Glomerular visceral epithelial cell (primary cell): ENCODE measurements at regions not wholly inside any gene's neighbourhood (a gene's known extent, or its start where the extent isn't known, plus 50 kb on each side); places are given as distances from the start of the nearest gene placed in this dataset.
"Not testable (repeated sequence)": the region's sequence is repeated elsewhere in the genome, so short reads cannot be mapped to it uniquely, and the experiment has no call there.

Source experiments
- DNase-seq: peaks from one replicate; pipeline ENCODE4 v3.0.0-alpha.2; 2016; ENCODE audit errors: extremely low spot score

DNA sequence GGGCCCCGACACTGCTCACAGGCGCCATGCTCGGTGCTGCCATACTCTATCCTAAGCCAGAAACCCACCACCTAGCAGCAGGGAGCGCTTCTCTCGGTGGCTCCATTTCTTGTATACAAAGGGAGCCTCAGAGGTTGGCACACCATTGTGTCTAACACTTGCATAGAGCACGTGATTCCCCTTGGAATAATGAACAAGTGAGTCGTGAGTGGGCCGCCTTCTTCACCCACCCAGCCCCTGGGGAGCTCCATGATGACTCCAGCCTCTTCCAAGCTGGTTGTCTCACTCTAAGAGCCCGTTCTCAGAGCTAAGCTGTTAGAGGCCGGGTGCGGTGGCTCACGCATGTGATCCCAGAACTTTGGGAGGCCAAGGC lies 82.3 kb upstream of the ZNF469 start:
- DNase-seq, result no peak

GRCh38 chr16:88301431-88301830 lies 81.3 kb upstream of the ZNF469 start:
- DNase-seq, result no peak

GRCh38 chr16:88301886-88302285 lies 80.9 kb upstream of the ZNF469 start:
- no peak for DNase-seq

DNA sequence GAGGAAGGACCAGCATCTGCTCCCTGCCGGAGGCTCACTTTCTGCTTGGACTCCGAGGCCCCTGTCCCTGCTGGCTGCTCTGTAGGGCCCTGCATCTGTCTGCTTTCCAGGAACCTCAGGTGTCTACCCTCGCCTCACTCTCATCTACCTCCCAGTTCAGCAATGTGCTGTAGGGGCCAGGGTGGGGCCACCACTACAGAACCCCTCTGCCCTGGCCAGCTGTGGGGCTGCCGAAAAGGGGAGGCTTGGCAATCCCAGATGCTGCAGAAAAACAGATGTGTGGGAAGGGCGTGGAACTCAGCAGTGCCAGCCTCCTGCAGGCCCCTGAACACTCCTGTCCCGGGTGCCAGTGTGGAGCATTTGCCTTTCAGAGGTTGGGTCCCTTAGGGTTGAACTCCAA lies 80.1 kb upstream of the ZNF469 start:
- no peak for DNase-seq

DNA sequence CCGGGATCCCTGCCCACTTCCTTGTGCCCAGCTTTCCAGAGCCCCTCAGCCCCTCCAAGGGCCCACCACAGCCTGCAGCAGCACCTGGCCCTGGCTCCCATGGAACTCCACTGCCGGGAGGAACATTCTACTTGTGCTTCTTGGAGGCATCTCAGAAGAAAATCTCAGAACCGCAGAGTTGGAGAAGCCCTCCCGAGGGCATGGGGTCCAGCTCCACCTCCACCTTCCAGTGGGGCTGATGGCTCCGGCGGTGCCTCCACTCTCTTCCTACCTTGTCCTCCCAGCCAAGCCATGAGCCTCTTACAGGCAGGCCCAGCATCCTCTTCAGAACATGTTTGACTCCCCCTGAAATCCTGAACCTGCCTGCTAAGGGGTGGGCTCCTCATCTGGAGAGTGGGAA lies 79.4 kb upstream of the ZNF469 start:
- DNase-seq, result no peak

- DNase-seq, result peak; percentile 70
These were observed 78.6 kb upstream of the ZNF469 start for GRCh38 chr16:88303890-88304819.

GRCh38 chr16:88305176-88305575 lies 77.6 kb upstream of the ZNF469 start:
- DNase-seq, result no peak

GRCh38 chr16:88306411-88306810 lies 76.3 kb upstream of the ZNF469 start:
- DNase-seq, result no peak

GRCh38 chr16:88306860-88307545 lies 75.8 kb upstream of the ZNF469 start:
- DNase-seq, result peak; percentile 72

DNA sequence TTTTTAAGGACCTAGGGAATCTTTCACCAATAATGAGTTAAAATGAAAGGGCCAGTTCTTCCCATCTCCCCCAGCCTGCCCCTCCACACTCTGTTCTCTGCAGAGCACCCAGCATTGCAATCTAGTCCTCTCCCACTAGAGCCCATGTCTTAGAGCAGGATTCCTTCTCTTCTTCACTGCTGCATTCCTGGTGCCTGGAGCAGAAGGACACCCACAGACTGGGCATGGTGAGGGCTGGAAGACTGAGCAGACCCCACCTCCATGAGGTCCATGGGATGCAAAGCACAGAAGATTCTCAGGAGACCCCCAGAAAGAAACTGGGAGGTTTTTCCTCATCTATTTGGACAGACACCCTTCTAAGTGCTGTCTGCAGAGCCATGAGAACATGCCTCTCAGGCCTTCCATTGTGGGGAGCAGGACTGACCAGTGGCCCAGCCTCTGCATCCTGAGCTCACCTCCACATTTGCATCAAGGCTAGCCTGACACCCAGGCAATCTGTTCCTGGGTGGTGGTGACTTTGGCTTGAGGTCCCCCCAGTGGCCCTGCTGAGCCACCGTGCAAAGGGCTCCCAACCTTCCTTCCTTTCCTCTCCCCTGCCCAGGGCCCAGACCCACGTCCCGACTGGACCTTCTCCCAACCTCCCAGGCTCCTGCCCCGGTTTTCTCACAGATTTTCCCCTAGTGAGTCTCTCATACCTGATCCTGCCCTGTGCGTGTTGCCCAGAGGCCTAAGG lies 74.2 kb upstream of the ZNF469 start:
- no peak for DNase-seq

GRCh38 chr16:88309174-88309907 lies 73.4 kb upstream of the ZNF469 start:
- DNase-seq, result no peak

DNA sequence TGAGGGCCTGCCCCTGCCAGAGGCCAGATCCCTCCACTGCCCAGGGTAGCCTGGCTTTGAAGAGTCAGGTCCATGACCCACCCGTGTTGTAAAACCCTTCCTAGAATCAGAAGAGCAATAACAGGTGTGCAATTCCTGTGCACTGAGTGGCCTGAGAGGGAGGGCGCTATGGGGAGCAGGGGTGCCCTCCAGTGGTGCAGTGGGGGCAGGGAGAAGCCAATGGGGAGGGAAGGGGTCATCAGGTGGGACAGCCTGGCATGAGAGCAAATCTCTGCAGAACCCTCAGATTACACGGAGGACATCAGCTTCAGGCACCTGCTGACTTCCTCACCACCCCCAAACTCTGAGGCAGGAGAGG lies 72.9 kb upstream of the ZNF469 start:
- no peak for DNase-seq

DNA sequence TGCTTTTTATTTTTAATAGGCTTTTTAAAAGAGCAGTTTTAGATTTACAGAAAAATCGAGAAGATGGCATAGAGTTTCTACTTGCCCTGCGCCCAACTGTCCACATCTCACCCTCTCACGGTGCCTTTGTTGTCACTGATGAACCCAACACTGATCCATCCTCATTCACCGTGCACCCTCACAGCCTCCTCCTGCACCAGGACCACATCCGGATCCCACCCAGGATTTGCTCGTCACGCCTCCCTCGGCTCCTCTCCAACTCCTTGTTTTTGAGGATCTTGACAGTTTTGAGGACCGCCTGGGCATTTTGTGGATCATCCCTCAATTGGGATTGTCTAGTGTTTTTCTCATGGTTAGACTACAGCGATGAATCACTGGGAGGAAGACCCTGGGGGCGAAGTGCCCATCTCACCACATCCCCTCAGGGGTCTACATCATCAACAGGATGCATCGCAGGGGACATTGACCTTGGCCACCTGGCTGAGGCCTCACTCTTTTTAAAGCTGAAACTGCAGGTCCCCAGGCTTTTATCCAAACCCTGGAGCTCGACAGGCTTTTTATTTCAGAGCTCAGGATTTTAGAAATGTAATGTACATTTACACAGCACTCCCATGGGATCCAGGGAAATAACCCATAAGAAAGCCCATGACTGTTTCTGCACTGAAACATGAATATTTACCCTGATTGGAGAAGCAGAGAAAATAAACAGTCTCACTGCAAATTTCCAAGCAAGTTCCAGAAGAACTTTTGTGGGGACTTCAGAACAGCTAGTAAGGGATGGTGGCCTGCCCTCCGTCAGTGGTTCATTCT lies 71.8 kb upstream of the ZNF469 start:
- no peak for DNase-seq

DNA sequence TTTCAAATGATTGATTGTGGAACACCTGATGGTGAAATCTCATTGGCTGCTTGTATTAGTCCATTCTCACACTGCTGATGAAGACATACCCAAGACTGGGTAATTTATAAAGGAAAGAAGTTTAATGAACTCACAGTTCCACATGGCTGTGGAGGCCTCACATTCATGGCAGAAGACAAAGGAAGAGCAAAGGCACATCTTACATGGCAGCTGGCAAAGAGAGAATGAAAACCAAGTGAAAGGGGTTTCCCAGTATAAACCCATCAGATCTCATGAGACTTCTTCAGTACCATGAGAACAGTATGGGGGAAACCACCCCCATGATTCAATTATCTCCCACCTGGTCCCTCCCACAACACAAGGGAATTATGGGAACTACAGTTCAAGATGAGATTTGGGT lies 70.9 kb upstream of the ZNF469 start:
- DNase-seq, result not testable (repeated sequence)

GRCh38 chr16:88312732-88313131 lies 70.0 kb upstream of the ZNF469 start:
- no peak for DNase-seq

DNA sequence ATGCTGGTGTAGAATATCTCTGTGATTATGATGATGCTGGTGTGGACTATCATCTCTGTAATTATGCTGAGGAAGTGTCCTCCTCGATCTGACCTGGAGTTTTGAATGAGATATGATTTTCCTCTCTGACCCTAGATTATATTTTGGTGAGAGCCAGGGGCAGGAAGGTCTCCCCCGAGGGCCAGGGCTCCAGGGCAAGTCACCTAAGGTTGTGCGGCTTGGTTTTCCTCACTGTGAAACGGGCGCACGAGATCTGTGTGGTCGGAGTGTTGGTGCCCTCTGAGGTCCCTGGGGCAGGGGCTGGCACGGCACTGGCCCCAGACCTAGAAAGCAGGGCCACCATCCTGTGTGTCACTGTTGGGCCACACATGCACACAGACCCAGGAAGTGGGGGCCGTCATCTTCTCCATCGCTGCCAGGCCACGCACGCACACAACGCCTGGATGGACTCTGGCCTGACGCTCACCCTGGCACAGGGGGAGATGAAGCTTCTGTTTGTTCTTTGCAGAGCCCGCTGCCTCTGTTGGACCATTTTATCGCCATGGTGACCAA lies 67.7 kb upstream of the ZNF469 start:
- DNase-seq, result no peak

DNA sequence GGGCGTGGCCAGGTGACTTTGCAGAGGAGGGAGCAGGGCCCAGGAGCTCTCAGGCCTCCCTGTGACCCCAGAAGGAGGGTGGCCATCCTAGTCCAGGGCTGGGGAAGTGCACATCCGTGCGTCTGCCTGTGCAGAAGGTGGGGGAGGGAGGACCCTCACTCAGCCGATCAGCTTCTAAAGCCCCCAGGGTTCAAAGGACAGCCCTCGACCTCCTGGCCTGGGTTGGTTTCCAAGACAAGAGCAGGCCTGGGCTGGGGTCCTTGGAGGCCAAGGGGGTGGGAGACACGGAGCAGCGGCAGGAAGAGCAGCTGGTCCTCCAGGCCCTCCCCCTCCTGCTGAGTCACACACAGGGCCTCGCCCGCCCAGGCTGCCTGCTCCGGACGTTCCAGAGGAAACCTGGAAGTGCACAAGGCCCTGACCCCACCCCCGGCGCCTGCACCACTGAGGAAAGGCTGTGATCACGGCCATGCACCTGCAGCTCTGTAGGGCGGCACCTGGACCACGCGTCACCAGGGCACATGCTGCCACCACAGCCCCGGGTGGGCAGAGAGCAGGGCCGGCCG lies 67.1 kb upstream of the ZNF469 start:
- peak; percentile 62 for DNase-seq

DNA sequence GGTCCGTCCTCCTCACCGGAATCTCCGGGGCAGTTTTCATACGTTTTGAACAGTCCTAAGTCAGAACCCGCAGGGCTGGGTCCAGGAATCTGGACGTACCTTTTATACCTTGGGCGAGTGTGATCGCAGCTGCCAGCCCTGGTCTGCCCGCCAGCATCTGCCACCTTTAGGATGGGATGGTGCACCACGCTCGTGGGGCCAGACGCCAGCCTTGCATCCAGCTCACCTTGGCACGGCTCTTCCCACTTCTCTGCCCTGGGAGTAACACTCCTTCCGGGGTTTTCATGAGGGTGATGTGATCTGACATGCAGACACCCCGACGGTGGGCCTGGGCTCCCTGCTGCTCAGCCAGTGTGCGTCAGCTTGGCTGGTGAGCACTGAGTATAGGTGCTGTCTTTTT lies 66.6 kb upstream of the ZNF469 start:
- DNase-seq, result no peak

GRCh38 chr16:88316941-88317612 lies 65.7 kb upstream of the ZNF469 start:
- DNase-seq, result no peak

GRCh38 chr16:88317613-88317965 lies 65.2 kb upstream of the ZNF469 start:
- no peak for DNase-seq
